Activated CD8-positive, alpha-beta T cell treated with anti-CD3 and anti-CD28 coated beads, Interleukin-2, amount 10 ng/mL, durations not matched to agents 7 days and 5 days (primary cell): ENCODE measurements at regions not wholly inside any gene's neighbourhood (a gene's known extent, or its start where the extent isn't known, plus 50 kb on each side); places are given as distances from the start of the nearest gene placed in this dataset.
A peak's percentile ranks its signal among the peaks of the same experiment; 100 is the strongest.
"Not testable (repeated sequence)": the region's sequence is repeated elsewhere in the genome, so short reads cannot be mapped to it uniquely, and the experiment has no call there.

ENCODE experiments used
- ATAC-seq: fragments of 150-1000 bp; cut with Tn5 transposase; one replicate; pipeline ENCODE4 v1.10.0; 2021; ENCODE audit warnings: moderate library complexity
- CTCF ChIA-PET: fragments of 350-600 bp; sonication (Branson Sonifier 250); formaldehyde crosslinking; loops from one replicate; lab custom pipeline; 2021; ENCODE audit warnings: antibody characterized with exemption; lab: Charles Lee
- POLR2A ChIA-PET: fragments of 350-600 bp; sonication (Branson Sonifier 250); formaldehyde crosslinking; loops from one replicate; lab custom pipeline; 2021; ENCODE audit warnings: antibody characterized with exemption; lab: Charles Lee
- DNase-seq: peaks from one replicate; pipeline ENCODE4 v3.0.0-alpha.2; 2020
- H3K27ac Mint-ChIP-seq: one replicate; pipeline ENCODE4 v1.8.0; 2021; ENCODE audit warnings: mild to moderate bottlenecking, mixed read lengths
- H3K27me3 Mint-ChIP-seq: one replicate; pipeline ENCODE4 v1.8.0; 2021; ENCODE audit warnings: low read depth, mixed read lengths
- H3K36me3 Mint-ChIP-seq: one replicate; pipeline ENCODE4 v1.8.0; 2021; ENCODE audit warnings: low read depth, mixed read lengths
- H3K4me1 Mint-ChIP-seq: one replicate; pipeline ENCODE4 v1.8.0; 2021; ENCODE audit warnings: low read depth, mixed read lengths
- H3K4me3 Mint-ChIP-seq: one replicate; pipeline ENCODE4 v1.8.0; 2021; ENCODE audit warnings: mild to moderate bottlenecking, mixed read lengths
- H3K9me3 Mint-ChIP-seq: one replicate; pipeline ENCODE4 v1.8.0; 2022; ENCODE audit warnings: mixed read lengths; ENCODE audit not compliant: insufficient read depth

DNA sequence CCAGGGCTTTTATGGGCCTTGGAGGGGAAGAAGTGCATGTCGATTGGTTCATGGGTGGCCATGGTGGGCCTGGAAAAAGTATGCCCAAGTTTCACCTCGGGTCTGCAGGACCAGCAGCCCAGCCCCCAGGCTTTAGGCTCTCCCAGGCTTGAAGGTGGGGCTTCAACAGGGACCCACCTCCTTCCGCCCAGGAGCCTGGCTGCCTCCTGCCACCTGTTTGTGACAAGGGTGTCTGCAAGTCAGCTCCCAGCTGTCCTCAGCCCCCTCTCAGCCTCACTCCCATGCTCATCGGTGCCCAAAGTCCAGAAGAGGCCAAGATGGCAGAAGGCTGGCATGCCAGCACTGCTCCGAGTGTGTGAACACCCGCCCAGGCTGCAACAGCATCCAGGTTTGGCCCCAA is 1063.2 kb upstream of the ACO1 start:
- Mint-ChIP-seq H3K27ac (no peak overlapping the region), H3K4me3 (no peak overlapping the region), H3K36me3 (no peaks in the 10 kb centered on the region), H3K27me3 (no peaks in the 10 kb centered on the region), H3K9me3 (no peaks in the 10 kb centered on the region), H3K4me1 (peaks cover 13% of the 10 kb centered on the region)
- DNase-seq (no peak), ATAC-seq (no peak)
- CTCF ChIA-PET, result no interaction called here
- POLR2A ChIA-PET, result no interaction called here

- DNase-seq, result no peak
- Mint-ChIP-seq H3K4me3 (no peak overlapping the region), H3K36me3 (no peaks in the 10 kb centered on the region), H3K27ac (no peak overlapping the region), H3K27me3 (no peaks in the 10 kb centered on the region), H3K9me3 (no peaks in the 10 kb centered on the region), H3K4me1 (peaks cover 13% of the 10 kb centered on the region)
- CTCF ChIA-PET, result no interaction called here
- POLR2A ChIA-PET, result no interaction called here
- no peak for ATAC-seq
Measured at GRCh38 chr9:31321686-31322085, 1062.8 kb upstream of the ACO1 start.

- ChIA-PET POLR2A (no interaction called here), CTCF (no interaction called here)
- Mint-ChIP-seq H3K4me1 (peaks cover 13% of the 10 kb centered on the region), H3K27ac (peak overlapping the region; percentile 76), H3K27me3 (no peaks in the 10 kb centered on the region), H3K36me3 (no peaks in the 10 kb centered on the region), H3K4me3 (no peak overlapping the region), H3K9me3 (no peaks in the 10 kb centered on the region)
- ATAC-seq (peak; percentile 75), DNase-seq (no peak)
Measured at GRCh38 chr9:31323726-31324444, 1060.6 kb upstream of the ACO1 start.

DNA sequence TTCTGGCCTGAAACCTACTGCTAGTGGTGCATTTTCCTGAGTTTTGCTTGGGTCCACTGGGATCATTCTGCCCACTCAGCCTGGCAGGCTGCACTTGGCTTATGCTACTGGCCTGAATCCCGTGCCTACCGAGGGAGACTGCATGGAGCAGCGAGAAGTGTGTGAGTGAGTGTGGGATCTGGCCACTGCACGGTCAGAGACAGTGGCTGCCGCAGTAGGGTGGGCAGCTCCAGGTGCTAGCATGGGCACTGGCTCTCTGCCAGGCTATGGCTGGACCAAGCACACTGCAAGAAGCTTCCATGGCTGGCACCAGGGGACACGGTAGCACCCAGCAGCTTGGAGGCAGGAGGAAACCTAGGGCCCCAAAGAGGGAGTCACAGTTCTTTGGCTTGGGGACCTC is 1058.7 kb upstream of the ACO1 start:
- Mint-ChIP-seq H3K27me3 (no peaks in the 10 kb centered on the region), H3K9me3 (no peaks in the 10 kb centered on the region), H3K36me3 (no peaks in the 10 kb centered on the region), H3K27ac (peak overlapping the region; percentile 39), H3K4me1 (peaks cover 13% of the 10 kb centered on the region), H3K4me3 (no peak overlapping the region)
- DNase-seq (no peak), ATAC-seq (no peak)
- CTCF ChIA-PET, result no interaction called here
- POLR2A ChIA-PET, result no interaction called here

- CTCF ChIA-PET, POLR2A ChIA-PET, H3K36me3 Mint-ChIP-seq, H3K4me3 Mint-ChIP-seq, H3K9me3 Mint-ChIP-seq, ATAC-seq, DNase-seq, H3K27me3 Mint-ChIP-seq: not testable (repeated sequence)
- Mint-ChIP-seq H3K4me1 (peaks cover 13% of the 10 kb centered on the region), H3K27ac (peak overlapping the region; percentile 7)
Measured at GRCh38 chr9:31326883-31327282, 1057.6 kb upstream of the ACO1 start.

- CTCF ChIA-PET, result interaction anchor here (1.0 to 1.1 kb wide), 2 partner anchors 12 to 56 kb away, joined by 3 read pairs; no protein-coding TSS in a partner anchor
- H3K4me1 Mint-ChIP-seq, result peaks cover 17% of the 10 kb centered on the region
- H3K4me3 Mint-ChIP-seq, result no peak overlapping the region
- ATAC-seq (no peak), DNase-seq (no peak)
- H3K27me3 Mint-ChIP-seq, result no peaks in the 10 kb centered on the region
- no peaks in the 10 kb centered on the region for H3K36me3 Mint-ChIP-seq
- H3K27ac Mint-ChIP-seq, result peak overlapping the region; percentile 77
- H3K9me3 Mint-ChIP-seq, result no peaks in the 10 kb centered on the region
- POLR2A ChIA-PET, result no interaction called here
Measured at GRCh38 chr9:31334837-31335528, 1049.5 kb upstream of the ACO1 start.

DNA sequence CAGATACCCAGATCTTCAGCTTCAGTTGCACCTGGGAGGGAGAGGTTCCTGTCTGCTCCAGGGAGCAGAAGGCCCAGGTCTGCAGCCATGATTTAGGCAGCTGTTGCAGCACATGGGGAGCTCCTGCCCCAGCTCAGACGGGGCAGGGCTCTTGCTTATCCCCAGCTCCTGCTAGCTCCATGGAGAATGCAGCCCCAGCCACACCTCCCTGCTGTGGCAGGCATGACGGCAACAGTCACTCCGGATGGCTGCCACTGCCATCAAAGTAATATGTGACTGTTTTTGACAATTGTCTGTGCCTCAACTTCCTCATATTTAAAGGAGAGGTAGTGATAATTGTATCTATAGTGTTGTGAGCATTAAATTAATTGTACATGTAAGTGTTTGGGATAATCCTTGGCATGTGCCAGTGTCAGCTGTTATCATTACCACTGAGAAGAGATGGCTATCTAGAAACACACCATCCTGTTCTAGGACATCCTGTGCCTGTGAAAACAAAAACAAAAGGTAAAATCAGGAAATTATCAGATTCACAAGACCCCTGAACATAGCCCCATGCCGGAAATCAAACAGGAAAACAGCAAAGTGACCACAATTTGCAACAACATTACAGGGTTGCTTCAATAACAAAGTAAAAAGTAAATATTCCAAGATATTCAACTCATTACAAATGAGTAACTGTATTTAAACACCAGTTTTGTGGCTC is 1048.8 kb upstream of the ACO1 start:
- Mint-ChIP-seq H3K4me3 (no peak overlapping the region), H3K36me3 (no peaks in the 10 kb centered on the region), H3K9me3 (no peaks in the 10 kb centered on the region), H3K27ac (peak overlapping the region; percentile 77), H3K27me3 (no peaks in the 10 kb centered on the region), H3K4me1 (peaks cover 17% of the 10 kb centered on the region)
- no peak for DNase-seq
- POLR2A ChIA-PET, result no interaction called here
- no peak for ATAC-seq
- CTCF ChIA-PET, result interaction anchor here (1.0 kb wide), 1 partner anchor 55 kb away, joined by 3 read pairs; no protein-coding TSS in a partner anchor

DNA sequence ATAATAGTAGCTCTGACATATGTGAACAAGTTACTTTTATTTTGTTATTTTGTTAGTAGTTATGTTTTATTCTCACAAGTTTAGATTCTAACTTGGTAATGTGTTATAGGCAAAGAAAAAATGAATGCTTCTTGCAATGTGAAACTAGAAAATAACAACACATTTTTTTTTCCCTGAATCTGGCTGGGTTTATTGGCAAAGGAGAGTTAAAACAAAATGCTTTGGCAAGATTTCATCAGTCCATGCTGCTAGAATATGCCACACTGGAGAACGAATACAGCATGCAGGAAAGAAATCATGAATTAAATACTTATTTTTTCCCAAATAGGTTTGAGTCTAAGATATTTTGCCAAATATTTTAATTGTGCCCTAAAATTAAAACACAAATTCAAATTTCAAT is 1048.1 kb upstream of the ACO1 start:
- DNase-seq (no peak), ATAC-seq (no peak)
- ChIA-PET POLR2A (no interaction called here), CTCF (no interaction called here)
- Mint-ChIP-seq H3K9me3 (no peaks in the 10 kb centered on the region), H3K27me3 (no peaks in the 10 kb centered on the region), H3K36me3 (no peaks in the 10 kb centered on the region), H3K4me1 (peaks cover 17% of the 10 kb centered on the region), H3K4me3 (no peak overlapping the region), H3K27ac (no peak overlapping the region)

DNA sequence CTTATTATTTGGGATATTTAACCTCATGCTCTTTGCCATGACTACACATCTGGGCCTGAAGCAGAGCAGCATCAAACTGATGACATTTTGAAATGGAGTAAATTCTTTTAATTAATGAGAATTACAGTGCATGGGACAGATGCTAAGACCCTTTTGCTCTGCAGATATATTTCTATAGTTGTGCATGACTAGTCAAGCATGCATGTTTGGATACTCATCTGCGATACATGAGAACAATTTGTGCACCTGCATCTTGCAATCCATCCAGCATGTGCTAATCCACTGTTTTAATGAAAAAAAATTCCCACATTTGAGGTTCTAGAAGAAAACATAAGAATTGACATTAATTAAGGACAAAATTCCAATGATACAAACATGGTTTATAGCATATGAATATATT is 1047.6 kb upstream of the ACO1 start:
- no peaks in the 10 kb centered on the region for H3K36me3 Mint-ChIP-seq
- DNase-seq (no peak), ATAC-seq (no peak)
- no peak overlapping the region for H3K4me3 Mint-ChIP-seq
- no peaks in the 10 kb centered on the region for H3K27me3 Mint-ChIP-seq
- ChIA-PET POLR2A (no interaction called here), CTCF (no interaction called here)
- no peaks in the 10 kb centered on the region for H3K9me3 Mint-ChIP-seq
- H3K4me1 Mint-ChIP-seq, result peaks cover 17% of the 10 kb centered on the region
- H3K27ac Mint-ChIP-seq, result no peak overlapping the region

- H3K9me3 Mint-ChIP-seq, result peaks cover 14% of the 10 kb centered on the region
- no peaks in the 10 kb centered on the region for H3K27me3 Mint-ChIP-seq
- POLR2A ChIA-PET, result no interaction called here
- H3K27ac Mint-ChIP-seq, result peak overlapping the region; percentile 87
- peaks cover 35% of the 10 kb centered on the region for H3K4me1 Mint-ChIP-seq
- ATAC-seq (peak; percentile 99), DNase-seq (peak; percentile 51)
- peaks cover 19% of the 10 kb centered on the region for H3K36me3 Mint-ChIP-seq
- CTCF ChIA-PET, result interaction anchor here (1.4 kb wide), 1 partner anchor 12 kb away, joined by 3 read pairs; no protein-coding TSS in a partner anchor
- H3K4me3 Mint-ChIP-seq, result peak overlapping the region; percentile 51
Measured at GRCh38 chr9:31347082-31347617, 1037.3 kb upstream of the ACO1 start.

GRCh38 chr9:31355159-31355882 is 1029.1 kb upstream of the ACO1 start:
- no peak overlapping the region for H3K4me3 Mint-ChIP-seq
- no peaks in the 10 kb centered on the region for H3K4me1 Mint-ChIP-seq
- ATAC-seq, result no peak
- POLR2A ChIA-PET, result no interaction called here
- H3K9me3 Mint-ChIP-seq, result no peaks in the 10 kb centered on the region
- DNase-seq, result no peak
- H3K36me3 Mint-ChIP-seq, result no peaks in the 10 kb centered on the region
- H3K27ac Mint-ChIP-seq, result no peak overlapping the region
- H3K27me3 Mint-ChIP-seq, result no peaks in the 10 kb centered on the region
- CTCF ChIA-PET, result interaction anchor here (1.2 kb wide), 1 partner anchor 26 kb away, joined by 4 read pairs; no protein-coding TSS in a partner anchor
